HG02870 (cell line): ENCODE measurements at regions not wholly inside any gene's neighbourhood (a gene's known extent, or its start where the extent isn't known, plus 50 kb on each side); places are given as distances from the start of the nearest gene placed in this dataset.
A peak's percentile ranks its signal among the peaks of the same experiment; 100 is the strongest.

ENCODE experiments used
- ATAC-seq: cut with Tn5 transposase; IDR thresholded peaks from one replicate; pipeline ENCODE4 v1.9.1; 2021; ENCODE audit warnings: mild to moderate bottlenecking, moderate library complexity; ENCODE audit not compliant: unreplicated experiment

GRCh38 chr5:27516437-27516836 is 478.1 kb upstream of the CDH9 start:
- no peak for ATAC-seq

DNA sequence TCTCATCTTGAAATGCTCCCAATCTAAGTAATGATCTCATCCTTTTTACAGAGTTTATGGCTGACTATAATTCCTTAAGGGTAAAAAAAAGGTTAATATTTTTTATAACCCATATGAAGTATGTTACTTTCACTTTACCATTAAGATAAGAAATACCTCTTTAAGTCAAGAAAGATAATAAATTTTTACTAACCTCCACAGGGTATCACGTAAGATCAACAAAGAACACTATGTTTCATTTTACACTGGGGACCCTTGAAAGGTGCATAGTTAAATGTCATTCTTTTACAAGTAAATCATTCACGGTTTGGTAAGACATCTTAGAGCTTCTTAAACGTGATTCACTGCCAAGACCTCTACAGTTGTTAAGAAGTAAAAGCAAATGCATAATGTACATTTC is 472.7 kb upstream of the CDH9 start:
- ATAC-seq: no peak

- no peak for ATAC-seq
Observed at GRCh38 chr5:27503813-27504212, 465.4 kb upstream of the CDH9 start.

DNA sequence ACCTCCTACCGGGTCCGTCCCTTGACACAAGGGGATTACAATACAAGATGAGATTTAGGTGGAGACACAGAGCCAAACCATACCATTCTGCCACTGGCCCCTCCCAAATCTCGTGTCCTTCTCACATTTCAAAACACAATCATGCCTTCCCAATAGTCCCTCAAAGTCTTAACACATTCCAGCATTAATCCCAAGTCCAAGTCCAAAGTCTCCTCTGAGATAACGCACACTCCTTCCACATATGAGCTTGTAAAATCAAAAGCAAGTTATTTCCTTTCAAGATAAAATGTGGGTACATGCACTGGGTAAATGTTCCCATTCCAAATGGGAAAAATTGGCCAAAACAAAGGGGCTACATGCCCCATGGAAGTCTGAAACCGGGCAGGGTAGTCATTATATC is 463.9 kb upstream of the CDH9 start:
- no peak for ATAC-seq

DNA sequence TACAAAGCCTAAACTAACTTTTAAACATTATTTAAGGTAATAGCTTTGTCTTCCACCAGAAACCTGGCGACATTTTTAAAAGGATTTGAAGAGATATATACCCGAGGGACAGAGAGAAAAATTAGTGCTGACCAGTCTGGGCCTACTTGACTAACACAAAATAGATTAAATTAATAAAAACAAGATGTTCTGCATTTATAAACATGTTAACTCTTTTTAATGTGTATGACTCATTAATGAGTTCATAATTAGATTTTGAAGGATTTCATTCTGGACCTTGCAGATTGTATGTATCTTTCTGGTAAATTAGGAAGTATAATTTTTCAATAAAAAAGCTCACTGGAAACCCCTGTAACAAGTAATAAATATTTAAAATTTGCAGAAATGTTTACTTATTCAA is 459.1 kb upstream of the CDH9 start:
- ATAC-seq: no peak

DNA sequence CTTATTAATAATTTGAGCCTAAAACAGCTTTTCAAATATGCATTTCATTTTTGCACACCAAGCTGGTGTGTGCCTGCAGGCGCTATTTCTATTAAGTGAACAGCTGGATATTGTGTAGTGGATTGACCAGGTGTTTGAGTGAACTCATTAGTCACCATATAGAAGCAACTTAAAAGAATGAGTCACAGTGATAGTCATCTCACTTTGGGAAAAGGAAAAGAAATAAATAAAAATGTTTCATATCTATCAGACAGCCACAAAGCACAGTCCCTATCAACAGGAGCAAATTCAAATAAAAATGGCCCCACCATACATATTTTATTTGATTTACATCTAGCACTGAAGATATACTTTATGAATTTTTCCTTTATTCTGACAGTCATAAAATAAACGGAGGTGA is 456.5 kb upstream of the CDH9 start:
- ATAC-seq: no peak

- ATAC-seq: no peak
Observed at GRCh38 chr5:27491746-27492439, 453.5 kb upstream of the CDH9 start.

GRCh38 chr5:27491047-27491446 is 452.7 kb upstream of the CDH9 start:
- no peak for ATAC-seq

DNA sequence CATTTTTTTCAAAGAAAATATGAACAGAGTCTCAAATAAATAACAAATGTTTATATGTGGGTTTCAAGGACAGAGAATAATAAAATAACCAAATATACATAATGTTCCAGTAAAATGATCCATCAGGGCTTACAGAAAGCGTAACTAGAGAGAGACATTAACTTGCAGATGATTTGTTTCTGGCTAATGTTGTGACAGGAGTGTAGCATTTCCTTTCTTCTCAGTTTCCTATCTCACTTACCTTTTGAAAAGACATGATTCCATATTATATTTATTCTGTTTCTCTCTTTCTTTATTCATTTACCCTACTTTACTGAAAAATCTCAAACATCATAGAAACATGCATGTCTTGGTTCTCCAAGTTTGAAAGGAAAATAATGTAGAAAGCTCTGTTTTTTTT is 451.3 kb upstream of the CDH9 start:
- no peak for ATAC-seq

DNA sequence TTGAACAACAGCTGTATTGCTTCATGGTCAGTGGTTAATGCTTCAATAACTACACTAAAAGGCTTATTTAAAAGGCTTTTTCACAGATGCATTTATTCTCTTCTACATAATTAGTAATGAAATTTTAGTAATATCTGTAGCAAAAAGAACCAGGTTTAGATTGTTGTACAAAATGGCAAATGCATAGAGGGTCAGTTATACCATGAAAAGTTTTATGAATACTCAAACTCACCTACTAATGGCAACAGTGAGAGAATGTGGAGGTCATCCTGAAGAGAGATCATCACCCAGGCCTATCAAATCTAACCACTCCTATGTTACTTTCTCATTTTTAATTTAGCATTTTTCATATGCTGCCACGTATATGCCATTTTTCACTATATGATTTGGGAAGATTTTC is 444.3 kb upstream of the CDH9 start:
- ATAC-seq: no peak

GRCh38 chr5:27479859-27480258 is 441.5 kb upstream of the CDH9 start:
- no peak for ATAC-seq

DNA sequence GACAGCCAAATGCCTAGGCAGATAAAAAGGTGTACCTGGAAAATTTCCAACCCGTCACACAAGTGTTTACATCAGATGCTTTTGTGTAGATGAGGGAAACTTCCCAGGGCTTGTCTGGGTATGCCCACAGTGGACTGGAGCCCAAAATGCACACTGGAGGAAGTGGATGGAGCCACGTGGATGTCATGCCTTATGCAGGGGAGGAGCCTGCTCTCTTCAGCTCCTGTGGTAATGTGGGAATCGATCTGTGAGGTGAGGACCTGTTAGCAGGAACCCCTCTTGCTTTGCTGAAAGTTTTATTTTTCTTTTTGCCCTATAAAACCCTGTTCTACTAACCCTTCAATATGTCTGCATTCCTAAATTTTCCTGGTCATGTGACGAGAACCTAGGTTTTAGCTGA is 439.2 kb upstream of the CDH9 start:
- no peak for ATAC-seq

GRCh38 chr5:27476356-27476988 is 438.1 kb upstream of the CDH9 start:
- no peak for ATAC-seq

GRCh38 chr5:27475063-27475462 is 436.7 kb upstream of the CDH9 start:
- ATAC-seq: no peak

GRCh38 chr5:27474395-27474794 is 436.0 kb upstream of the CDH9 start:
- no peak for ATAC-seq

DNA sequence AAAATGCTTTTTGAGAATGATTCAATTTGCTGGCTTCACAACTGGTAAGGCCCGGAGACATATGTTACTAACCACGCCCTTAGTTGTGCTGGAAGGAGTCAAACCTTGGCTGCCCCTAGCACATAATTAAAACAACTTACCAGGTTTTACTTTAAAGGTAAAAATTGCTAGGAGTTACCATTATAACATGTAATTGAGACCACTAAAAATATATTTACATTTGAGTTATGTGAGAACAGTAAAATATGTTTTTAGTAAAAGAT is 435.6 kb upstream of the CDH9 start:
- ATAC-seq: no peak

DNA sequence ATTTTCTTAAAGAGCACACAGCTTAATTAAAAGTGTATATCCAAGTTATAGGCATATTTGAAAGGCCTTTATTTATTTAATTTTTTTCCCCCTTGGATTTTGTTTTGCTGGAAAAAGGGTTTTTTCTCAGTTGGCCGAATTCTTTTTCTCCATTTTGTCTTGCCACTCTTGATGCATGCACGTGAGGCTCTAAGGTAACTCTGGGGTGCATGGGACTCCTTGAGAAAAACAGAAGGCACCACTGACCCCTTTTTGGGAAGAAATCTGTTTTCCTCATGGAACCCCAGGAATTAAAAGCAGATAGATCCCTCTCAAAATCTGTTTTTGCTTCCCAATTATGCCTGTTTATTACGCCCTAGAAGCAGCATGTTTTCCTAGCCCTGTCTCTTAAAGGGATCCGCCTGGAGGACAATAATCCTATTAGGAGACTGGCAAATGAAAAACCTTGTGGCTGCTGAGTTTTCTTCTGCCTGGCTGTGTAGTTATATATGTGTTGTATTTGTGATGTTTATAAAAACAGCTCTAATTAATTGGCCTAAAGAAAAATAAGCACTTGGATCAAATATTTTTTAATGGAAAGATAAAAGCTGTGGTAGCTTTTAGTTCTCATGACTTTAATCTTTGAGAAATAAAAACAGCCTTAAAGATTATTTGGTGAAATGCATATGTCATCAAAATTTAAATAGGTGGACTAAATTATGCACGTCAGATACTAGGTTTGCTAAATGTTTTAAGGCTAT is 435.1 kb upstream of the CDH9 start:
- ATAC-seq: no peak

GRCh38 chr5:27472871-27473270 is 434.5 kb upstream of the CDH9 start:
- no peak for ATAC-seq

DNA sequence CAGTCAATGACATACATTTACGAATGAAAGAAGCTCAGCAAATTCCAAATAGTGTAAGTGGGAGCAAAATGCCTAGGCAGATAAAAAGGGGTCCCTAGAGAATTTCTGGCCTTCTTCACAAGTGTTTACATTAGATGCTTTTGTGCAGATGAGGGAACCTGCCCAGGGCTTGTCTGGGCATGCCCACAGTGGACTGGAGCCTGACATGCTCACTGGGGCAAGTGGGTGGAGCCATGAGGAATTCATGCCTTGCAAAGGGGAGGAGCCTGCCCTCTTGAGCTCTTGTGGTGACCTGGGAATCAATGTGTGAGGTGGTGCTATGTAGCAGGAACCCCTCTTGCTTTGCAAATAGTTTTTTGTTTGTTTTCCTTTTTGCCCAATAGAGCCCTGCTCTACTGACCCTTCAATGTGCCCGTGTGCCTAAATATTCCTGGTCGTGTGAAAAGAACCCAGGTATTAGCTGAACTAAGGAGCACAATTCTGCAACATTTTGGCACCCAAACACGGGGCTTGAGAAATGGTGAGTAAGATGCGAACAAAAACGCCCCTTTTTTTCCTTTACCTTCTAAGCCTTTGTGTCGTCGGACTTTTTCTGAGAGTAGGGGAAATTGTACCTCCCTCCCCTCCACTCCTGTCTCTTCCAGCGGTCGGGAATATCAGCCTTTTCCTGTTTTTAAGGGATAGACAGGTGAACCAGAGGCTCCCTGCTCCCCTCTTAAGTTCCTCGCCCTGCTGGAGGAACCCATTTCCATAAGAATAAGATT is 433.8 kb upstream of the CDH9 start:
- peak; percentile 85 for ATAC-seq

GRCh38 chr5:27466959-27467358 is 428.6 kb upstream of the CDH9 start:
- ATAC-seq: no peak

- no peak for ATAC-seq
Observed at GRCh38 chr5:27465140-27465539, 426.8 kb upstream of the CDH9 start.
